Liver (tissue), 8 donors: ENCODE measurements at regions not wholly inside any gene's neighbourhood (a gene's known extent, or its start where the extent isn't known, plus 50 kb on each side); places are given as distances from the start of the nearest gene placed in this dataset.
"Not testable (repeated sequence)": the region's sequence is repeated elsewhere in the genome, so short reads cannot be mapped to it uniquely, and the experiment has no call there.

ENCODE experiments used
- DNase-seq: peaks from one replicate; pipeline ENCODE4 v3.0.0-alpha.2; 2017; ENCODE audit warnings: low spot score
- H3K27ac ChIP-seq, 2 donors: one replicate each; pipeline ENCODE4 v1.7.0; 2013; ENCODE audit warnings: inconsistent platforms in 2 of 2, low read length in 2 of 2, control low read depth in 1 of 2, low read depth in 1 of 2, mild to moderate bottlenecking in 1 of 2
- H3K27me3 ChIP-seq, 4 donors: one replicate each; pipeline versions ENCODE4 v1.6.1 to v1.7.0; 2013; ENCODE audit warnings: low read length in 3 of 4, inconsistent platforms in 1 of 4, mild to moderate bottlenecking in 1 of 4, moderate library complexity in 1 of 4; ENCODE audit not compliant: control insufficient read depth in 4 of 4, insufficient read depth in 4 of 4
- H3K36me3 ChIP-seq, 4 donors: one replicate each; pipeline versions ENCODE4 v1.6.1 to v1.7.0; 2013; ENCODE audit warnings: low read length in 3 of 4, mild to moderate bottlenecking in 3 of 4, low read depth in 1 of 4, moderate library complexity in 1 of 4; ENCODE audit not compliant: control insufficient read depth in 4 of 4, insufficient read depth in 3 of 4
- H3K4me1 ChIP-seq, 4 donors: one replicate each; pipeline versions ENCODE4 v1.6.1 to v1.7.0; 2013; ENCODE audit warnings: low read length in 3 of 4, mild to moderate bottlenecking in 3 of 4, moderate library complexity in 1 of 4; ENCODE audit not compliant: control insufficient read depth in 4 of 4, insufficient read depth in 4 of 4
- H3K4me3 ChIP-seq, 3 donors: one replicate each; pipeline versions ENCODE4 v1.6.1 to v1.7.0; 2013; ENCODE audit warnings: low read length in 3 of 3, control low read depth in 1 of 3, low read depth in 1 of 3, mild to moderate bottlenecking in 1 of 3
- H3K9ac ChIP-seq, 2 donors: one replicate each; pipeline ENCODE4 v1.7.0; 2013; ENCODE audit warnings: low read length in 2 of 2, mild to moderate bottlenecking in 2 of 2, moderate library complexity in 2 of 2, control low read depth in 1 of 2, low read depth in 1 of 2
- H3K9me3 ChIP-seq, 4 donors: one replicate each; pipeline versions ENCODE4 v1.6.1 to v1.7.0; 2013; ENCODE audit warnings: low read length in 3 of 4; ENCODE audit not compliant: control insufficient read depth in 4 of 4
- FOXA2 ChIP-seq: IDR thresholded peaks from 2 replicates; pipeline ENCODE4 v1.6.1; 2016; ENCODE audit warnings: antibody characterized with exemption
- GABPA ChIP-seq, 2 donors: IDR thresholded peaks in 1 of 2; conservative IDR thresholded peaks in 1 of 2; 2 replicates each; pipeline ENCODE4 v1.6.1; 2016; ENCODE audit warnings: antibody characterized with exemption in 2 of 2, mild to moderate bottlenecking in 1 of 2, moderate library complexity in 1 of 2
- HNF4A ChIP-seq, 2 donors: conservative IDR thresholded peaks; 2 replicates each; pipeline ENCODE4 v1.6.1; 2016; ENCODE audit warnings: antibody characterized with exemption in 2 of 2, mild to moderate bottlenecking in 2 of 2
- HNF4G ChIP-seq: IDR thresholded peaks from 2 replicates; pipeline ENCODE4 v1.6.1; 2016; ENCODE audit warnings: antibody characterized with exemption
- JUND ChIP-seq, 2 donors: IDR thresholded peaks; 2 replicates each; pipeline ENCODE4 v1.6.1; 2016; ENCODE audit warnings: antibody characterized with exemption in 2 of 2
- NR2F2 ChIP-seq: IDR thresholded peaks from 2 replicates; pipeline ENCODE4 v1.6.1; 2016; ENCODE audit warnings: antibody characterized with exemption
- RAD21 ChIP-seq, 2 donors: IDR thresholded peaks; 2 replicates each; pipeline ENCODE4 v1.6.1; 2016; ENCODE audit warnings: antibody characterized with exemption in 2 of 2, mild to moderate bottlenecking in 2 of 2
- RXRA ChIP-seq, 2 donors: IDR thresholded peaks; 2 replicates each; pipeline ENCODE4 v1.6.1; 2017 to 2018; ENCODE audit warnings: antibody characterized with exemption in 2 of 2, mild to moderate bottlenecking in 1 of 2
- SP1 ChIP-seq: IDR thresholded peaks from 2 replicates; pipeline ENCODE4 v1.6.1; 2018; ENCODE audit warnings: antibody characterized with exemption, mild to moderate bottlenecking
- TAF1 ChIP-seq: conservative IDR thresholded peaks from 2 replicates; pipeline ENCODE4 v1.6.1; 2016; ENCODE audit warnings: antibody characterized with exemption, mild to moderate bottlenecking
- WGBS: extraction: QIAGEN DNeasy Blood & Tissue Kit; methylation state at CpG from one replicate; pipeline ENCODE4 v1.1.7; 2013; 5-methylcytosine and 5-hydroxymethylcytosine counted together
- TF ChIP-seq, protein P1 (sequence below): fragments of 150-350 bp; IDR thresholded peaks from 2 replicates; pipeline ENCODE4 v1.5.1; 2017; ENCODE audit warnings: improper control_type of control experiment, low read depth, low read length; ENCODE audit not compliant: missing input control
- TF ChIP-seq, protein P2 (sequence below): IDR thresholded peaks from 2 replicates; pipeline ENCODE4 v1.6.1; 2016; ENCODE audit warnings: antibody characterized with exemption
- TF ChIP-seq, protein P3 (sequence below): IDR thresholded peaks from 2 replicates; pipeline ENCODE4 v1.6.1; 2016; ENCODE audit warnings: antibody characterized with exemption
- TF ChIP-seq, protein P4 (sequence below): IDR thresholded peaks from 2 replicates; pipeline ENCODE4 v1.6.1; 2016; ENCODE audit warnings: antibody characterized with exemption, mild to moderate bottlenecking
- TF ChIP-seq, protein P5 (sequence below): IDR thresholded peaks from 2 replicates; pipeline ENCODE4 v1.6.1; 2016; ENCODE audit warnings: antibody characterized with exemption
- donor health status: healthy.
- donor health status: healthy.
- donor health status: healthy.
- donor health status: healthy.
- donor health status: healthy.

DNA sequence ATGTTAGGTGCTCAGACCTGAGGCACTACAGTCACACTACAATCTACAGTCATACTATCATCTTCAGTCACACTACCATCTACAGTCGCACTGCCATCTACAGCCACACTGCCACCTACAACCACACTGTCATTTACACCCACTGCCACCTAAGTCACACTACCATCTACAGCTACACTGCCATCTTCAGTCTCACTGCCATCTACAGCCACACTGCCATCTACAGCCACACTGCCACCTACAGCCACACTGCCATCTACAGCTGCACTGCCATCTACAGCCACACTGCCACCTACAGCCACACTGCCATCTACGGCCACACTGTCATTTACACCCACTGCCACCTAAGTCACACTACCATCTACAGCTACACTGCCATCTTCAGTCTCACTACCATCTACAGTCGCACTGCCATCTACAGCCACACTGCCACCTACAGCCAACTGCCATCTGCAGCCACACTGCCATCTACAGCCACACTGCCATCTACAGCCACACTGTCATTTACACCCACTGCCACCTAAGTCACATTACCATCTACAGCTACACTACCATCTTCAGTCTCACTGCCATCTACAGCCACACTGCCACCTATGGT, 155.2 kb upstream of the AFDN start:
- peak overlapping the region; percentile 25 to 32 for H3K27ac ChIP-seq
- TF ChIP-seq, protein P1, sequence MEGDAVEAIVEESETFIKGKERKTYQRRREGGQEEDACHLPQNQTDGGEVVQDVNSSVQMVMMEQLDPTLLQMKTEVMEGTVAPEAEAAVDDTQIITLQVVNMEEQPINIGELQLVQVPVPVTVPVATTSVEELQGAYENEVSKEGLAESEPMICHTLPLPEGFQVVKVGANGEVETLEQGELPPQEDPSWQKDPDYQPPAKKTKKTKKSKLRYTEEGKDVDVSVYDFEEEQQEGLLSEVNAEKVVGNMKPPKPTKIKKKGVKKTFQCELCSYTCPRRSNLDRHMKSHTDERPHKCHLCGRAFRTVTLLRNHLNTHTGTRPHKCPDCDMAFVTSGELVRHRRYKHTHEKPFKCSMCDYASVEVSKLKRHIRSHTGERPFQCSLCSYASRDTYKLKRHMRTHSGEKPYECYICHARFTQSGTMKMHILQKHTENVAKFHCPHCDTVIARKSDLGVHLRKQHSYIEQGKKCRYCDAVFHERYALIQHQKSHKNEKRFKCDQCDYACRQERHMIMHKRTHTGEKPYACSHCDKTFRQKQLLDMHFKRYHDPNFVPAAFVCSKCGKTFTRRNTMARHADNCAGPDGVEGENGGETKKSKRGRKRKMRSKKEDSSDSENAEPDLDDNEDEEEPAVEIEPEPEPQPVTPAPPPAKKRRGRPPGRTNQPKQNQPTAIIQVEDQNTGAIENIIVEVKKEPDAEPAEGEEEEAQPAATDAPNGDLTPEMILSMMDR = peak; percentile 1
- not testable (repeated sequence) for H3K9ac ChIP-seq, DNase-seq, H3K4me3 ChIP-seq, H3K36me3 ChIP-seq, H3K27me3 ChIP-seq, H3K9me3 ChIP-seq
- WGBS = 96% methylated on average over 3 of the region's 3 CpGs
- H3K4me1 ChIP-seq = peaks cover 21 to 65% (median 49%) of the 10 kb centered on the region in 4 donors

DNA sequence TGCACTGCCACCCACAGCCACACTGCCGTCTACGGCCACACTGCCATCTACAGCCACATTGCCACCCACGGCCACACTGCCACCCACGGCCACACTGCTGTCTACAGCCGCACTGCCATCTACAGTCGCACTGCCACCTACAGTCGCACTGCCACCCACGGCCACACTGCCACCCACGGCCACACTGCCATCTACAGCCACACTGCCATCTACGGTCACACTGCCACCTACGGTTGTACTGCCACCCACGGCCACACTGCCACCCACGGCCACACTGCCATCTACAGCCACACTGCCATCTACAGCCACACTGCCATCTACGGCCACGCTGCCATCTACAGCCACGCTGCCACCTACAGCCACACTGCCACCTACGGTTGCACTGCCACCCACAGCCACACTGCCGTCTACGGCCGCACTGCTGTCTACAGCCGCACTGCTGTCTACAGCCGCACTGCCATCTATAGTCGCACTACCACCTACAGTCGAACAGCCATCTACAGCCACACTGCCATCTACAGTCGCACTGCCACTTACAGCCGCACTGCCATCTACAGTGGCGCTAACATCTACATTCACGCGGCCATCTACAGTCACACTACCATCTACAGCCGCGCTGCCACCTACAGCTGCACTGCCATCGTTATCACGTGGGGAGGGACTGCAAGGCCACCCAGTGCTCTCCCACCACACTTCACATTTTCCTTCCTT, 154.6 kb upstream of the AFDN start:
- no peak for DNase-seq
- Histone ChIP-seq H3K9ac (no peak overlapping the region), H3K27me3 (no peaks in the 10 kb centered on the region), H3K9me3 (no peaks in the 10 kb centered on the region), H3K4me1 (peaks cover 27 to 65% (median 53%) of the 10 kb centered on the region in 4 donors), H3K4me3 (no peak overlapping the region), H3K27ac (no peak overlapping the region), H3K36me3 (no peaks in the 10 kb centered on the region)
- 97% methylated on average over 33 of the region's 33 CpGs for WGBS
- no peak for TF ChIP-seq NR2F2
- TF ChIP-seq TAF1 = no peak
- no peak for TF ChIP-seq RXRA (IDR thresholded peaks at IDR 0.05)
- TF ChIP-seq RAD21 (IDR thresholded peaks at IDR 0.05) = no peak
- no peak for TF ChIP-seq FOXA2
- TF ChIP-seq, protein P2, sequence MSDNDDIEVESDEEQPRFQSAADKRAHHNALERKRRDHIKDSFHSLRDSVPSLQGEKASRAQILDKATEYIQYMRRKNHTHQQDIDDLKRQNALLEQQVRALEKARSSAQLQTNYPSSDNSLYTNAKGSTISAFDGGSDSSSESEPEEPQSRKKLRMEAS = no peak
- TF ChIP-seq, protein P3, sequence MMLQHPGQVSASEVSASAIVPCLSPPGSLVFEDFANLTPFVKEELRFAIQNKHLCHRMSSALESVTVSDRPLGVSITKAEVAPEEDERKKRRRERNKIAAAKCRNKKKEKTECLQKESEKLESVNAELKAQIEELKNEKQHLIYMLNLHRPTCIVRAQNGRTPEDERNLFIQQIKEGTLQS = no peak
- TF ChIP-seq, protein P4, sequence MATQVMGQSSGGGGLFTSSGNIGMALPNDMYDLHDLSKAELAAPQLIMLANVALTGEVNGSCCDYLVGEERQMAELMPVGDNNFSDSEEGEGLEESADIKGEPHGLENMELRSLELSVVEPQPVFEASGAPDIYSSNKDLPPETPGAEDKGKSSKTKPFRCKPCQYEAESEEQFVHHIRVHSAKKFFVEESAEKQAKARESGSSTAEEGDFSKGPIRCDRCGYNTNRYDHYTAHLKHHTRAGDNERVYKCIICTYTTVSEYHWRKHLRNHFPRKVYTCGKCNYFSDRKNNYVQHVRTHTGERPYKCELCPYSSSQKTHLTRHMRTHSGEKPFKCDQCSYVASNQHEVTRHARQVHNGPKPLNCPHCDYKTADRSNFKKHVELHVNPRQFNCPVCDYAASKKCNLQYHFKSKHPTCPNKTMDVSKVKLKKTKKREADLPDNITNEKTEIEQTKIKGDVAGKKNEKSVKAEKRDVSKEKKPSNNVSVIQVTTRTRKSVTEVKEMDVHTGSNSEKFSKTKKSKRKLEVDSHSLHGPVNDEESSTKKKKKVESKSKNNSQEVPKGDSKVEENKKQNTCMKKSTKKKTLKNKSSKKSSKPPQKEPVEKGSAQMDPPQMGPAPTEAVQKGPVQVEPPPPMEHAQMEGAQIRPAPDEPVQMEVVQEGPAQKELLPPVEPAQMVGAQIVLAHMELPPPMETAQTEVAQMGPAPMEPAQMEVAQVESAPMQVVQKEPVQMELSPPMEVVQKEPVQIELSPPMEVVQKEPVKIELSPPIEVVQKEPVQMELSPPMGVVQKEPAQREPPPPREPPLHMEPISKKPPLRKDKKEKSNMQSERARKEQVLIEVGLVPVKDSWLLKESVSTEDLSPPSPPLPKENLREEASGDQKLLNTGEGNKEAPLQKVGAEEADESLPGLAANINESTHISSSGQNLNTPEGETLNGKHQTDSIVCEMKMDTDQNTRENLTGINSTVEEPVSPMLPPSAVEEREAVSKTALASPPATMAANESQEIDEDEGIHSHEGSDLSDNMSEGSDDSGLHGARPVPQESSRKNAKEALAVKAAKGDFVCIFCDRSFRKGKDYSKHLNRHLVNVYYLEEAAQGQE = no peak
- TF ChIP-seq SP1 = no peak

DNA sequence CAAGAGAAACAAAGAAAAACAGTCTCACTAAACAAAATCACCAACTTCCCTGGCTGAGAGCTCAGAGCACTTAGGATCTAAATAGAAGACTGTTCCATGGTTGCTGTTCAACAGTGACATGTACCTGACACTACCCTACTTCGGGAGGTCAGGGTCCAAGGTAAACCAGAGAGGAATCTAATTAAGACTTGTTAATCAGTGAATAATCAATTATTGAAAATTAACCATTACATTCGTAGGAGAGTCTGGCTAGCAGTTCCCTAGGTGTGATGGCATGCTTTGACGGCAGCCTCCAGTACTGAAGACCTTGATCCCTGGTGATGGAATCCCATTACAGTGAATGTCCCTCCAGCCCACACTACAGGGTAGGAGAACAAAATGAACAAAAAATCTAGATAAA, 154.0 kb upstream of the AFDN start:
- Histone ChIP-seq H3K27me3 (no peaks in the 10 kb centered on the region), H3K4me3 (no peak overlapping the region), H3K4me1 (peaks cover 24 to 65% (median 53%) of the 10 kb centered on the region in 4 donors), H3K9me3 (no peaks in the 10 kb centered on the region), H3K9ac (no peak overlapping the region), H3K27ac (no peak overlapping the region), H3K36me3 (no peaks in the 10 kb centered on the region)
- no peak for DNase-seq
- WGBS = 95% methylated on average over 3 of the region's 3 CpGs
- TF ChIP-seq HNF4A (conservative IDR thresholded peaks at IDR 0.05) (no peak), GABPA (IDR thresholded peaks at IDR 0.05 in 1 of 2, conservative IDR thresholded peaks at IDR 0.05 in 1 of 2) (no peak), SP1 (no peak), JUND (IDR thresholded peaks at IDR 0.05) (no peak), HNF4G (no peak)
- TF ChIP-seq, protein P1 = no peak
- TF ChIP-seq, protein P2 = no peak
- TF ChIP-seq, protein P5, sequence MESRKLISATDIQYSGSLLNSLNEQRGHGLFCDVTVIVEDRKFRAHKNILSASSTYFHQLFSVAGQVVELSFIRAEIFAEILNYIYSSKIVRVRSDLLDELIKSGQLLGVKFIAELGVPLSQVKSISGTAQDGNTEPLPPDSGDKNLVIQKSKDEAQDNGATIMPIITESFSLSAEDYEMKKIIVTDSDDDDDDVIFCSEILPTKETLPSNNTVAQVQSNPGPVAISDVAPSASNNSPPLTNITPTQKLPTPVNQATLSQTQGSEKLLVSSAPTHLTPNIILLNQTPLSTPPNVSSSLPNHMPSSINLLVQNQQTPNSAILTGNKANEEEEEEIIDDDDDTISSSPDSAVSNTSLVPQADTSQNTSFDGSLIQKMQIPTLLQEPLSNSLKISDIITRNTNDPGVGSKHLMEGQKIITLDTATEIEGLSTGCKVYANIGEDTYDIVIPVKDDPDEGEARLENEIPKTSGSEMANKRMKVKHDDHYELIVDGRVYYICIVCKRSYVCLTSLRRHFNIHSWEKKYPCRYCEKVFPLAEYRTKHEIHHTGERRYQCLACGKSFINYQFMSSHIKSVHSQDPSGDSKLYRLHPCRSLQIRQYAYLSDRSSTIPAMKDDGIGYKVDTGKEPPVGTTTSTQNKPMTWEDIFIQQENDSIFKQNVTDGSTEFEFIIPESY = no peak
- TF ChIP-seq, protein P3 = no peak
